Type B pancreatic cell (in vitro differentiated cells): ENCODE measurements at regions not wholly inside any gene's neighbourhood (a gene's known extent, or its start where the extent isn't known, plus 50 kb on each side); places are given as distances from the start of the nearest gene placed in this dataset.

Experiments
- DNase-seq: peaks from one replicate; pipeline ENCODE4 v3.0.0; 2021; ENCODE audit warnings: mixed read lengths; ENCODE audit not compliant: unreplicated experiment; ENCODE audit errors: extremely low spot score
- H3K27ac Mint-ChIP-seq: 2 replicates; pipeline ENCODE4 v1.8.0; 2021; ENCODE audit warnings: mild to moderate bottlenecking, mixed read lengths
- H3K27me3 Mint-ChIP-seq: 2 replicates; pipeline ENCODE4 v1.8.0; 2021; ENCODE audit warnings: mixed read lengths
- H3K36me3 Mint-ChIP-seq: 2 replicates; pipeline ENCODE4 v1.8.0; 2021; ENCODE audit warnings: mixed read lengths
- H3K4me1 Mint-ChIP-seq: one replicate; pipeline ENCODE4 v1.8.0; 2021; ENCODE audit warnings: mixed read lengths; ENCODE audit not compliant: unreplicated experiment
- H3K4me3 Mint-ChIP-seq: 2 replicates; pipeline ENCODE4 v1.8.0; 2021; ENCODE audit warnings: mild to moderate bottlenecking, mixed read lengths
- H3K9me3 Mint-ChIP-seq: 2 replicates; pipeline ENCODE4 v1.8.0; 2021; ENCODE audit warnings: mixed read lengths
- CTCF ChIP-seq: fragments of 200-600 bp; sonication (generic); conservative IDR thresholded peaks from 2 replicates; pipeline ENCODE4 v1.5.0; 2021; ENCODE audit warnings: antibody characterized with exemption, mild to moderate bottlenecking

GRCh38 chr4:141409556-141409955 lies 188.9 kb downstream of the ZNF330 start:
- no peak for DNase-seq
- Mint-ChIP-seq H3K4me1 (no peaks in the 10 kb centered on the region), H3K4me3 (no peak overlapping the region), H3K27me3 (peaks cover 3% of the 10 kb centered on the region), H3K36me3 (no peaks in the 10 kb centered on the region), H3K27ac (no peak overlapping the region), H3K9me3 (no peaks in the 10 kb centered on the region)
- no peak for TF ChIP-seq CTCF

- no peak overlapping the region for H3K27ac Mint-ChIP-seq
- DNase-seq: no peak
- peaks cover 3% of the 10 kb centered on the region for H3K27me3 Mint-ChIP-seq
Measured at GRCh38 chr4:141410839-141411238, 190.1 kb downstream of the ZNF330 start.

DNA sequence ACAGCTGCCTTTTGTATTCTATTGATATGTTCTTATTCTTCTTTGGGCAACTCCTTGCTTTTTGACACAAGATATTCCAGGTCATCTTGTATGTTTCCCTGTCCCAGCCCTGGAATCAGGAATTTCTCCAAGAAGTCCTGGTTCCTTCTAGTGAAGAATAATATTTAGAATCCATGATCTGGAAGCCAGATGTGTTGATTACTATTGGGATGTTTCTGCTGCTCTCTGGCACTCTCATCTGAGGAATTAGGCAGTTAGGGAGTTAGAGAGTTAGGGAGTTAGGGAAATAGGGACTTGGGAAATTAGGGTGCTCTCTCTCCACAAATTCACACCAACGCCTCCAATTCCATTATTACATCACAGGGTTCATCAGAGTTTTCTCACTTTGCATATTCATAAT lies 191.2 kb downstream of the ZNF330 start:
- peaks cover 3% of the 10 kb centered on the region for H3K27me3 Mint-ChIP-seq
- H3K4me3 Mint-ChIP-seq: no peak overlapping the region
- no peak for TF ChIP-seq CTCF
- H3K9me3 Mint-ChIP-seq: no peaks in the 10 kb centered on the region
- no peak overlapping the region for H3K27ac Mint-ChIP-seq
- H3K4me1 Mint-ChIP-seq: no peaks in the 10 kb centered on the region
- DNase-seq: no peak
- no peaks in the 10 kb centered on the region for H3K36me3 Mint-ChIP-seq

More at GRCh38 chr4:141410839-141411238, 190.1 kb downstream of the ZNF330 start:
- H3K4me1 Mint-ChIP-seq: no peaks in the 10 kb centered on the region
- H3K36me3 Mint-ChIP-seq: no peaks in the 10 kb centered on the region
- no peak overlapping the region for H3K4me3 Mint-ChIP-seq
- H3K9me3 Mint-ChIP-seq: no peaks in the 10 kb centered on the region
- TF ChIP-seq CTCF: no peak

- no peak overlapping the region for H3K27ac Mint-ChIP-seq
- no peak for DNase-seq
- no peaks in the 10 kb centered on the region for H3K9me3 Mint-ChIP-seq
- no peaks in the 10 kb centered on the region for H3K4me1 Mint-ChIP-seq
- peaks cover 3% of the 10 kb centered on the region for H3K27me3 Mint-ChIP-seq
- no peak for TF ChIP-seq CTCF
- H3K4me3 Mint-ChIP-seq: no peak overlapping the region
- H3K36me3 Mint-ChIP-seq: no peaks in the 10 kb centered on the region
Measured at GRCh38 chr4:141413366-141413765, 192.7 kb downstream of the ZNF330 start.

DNA sequence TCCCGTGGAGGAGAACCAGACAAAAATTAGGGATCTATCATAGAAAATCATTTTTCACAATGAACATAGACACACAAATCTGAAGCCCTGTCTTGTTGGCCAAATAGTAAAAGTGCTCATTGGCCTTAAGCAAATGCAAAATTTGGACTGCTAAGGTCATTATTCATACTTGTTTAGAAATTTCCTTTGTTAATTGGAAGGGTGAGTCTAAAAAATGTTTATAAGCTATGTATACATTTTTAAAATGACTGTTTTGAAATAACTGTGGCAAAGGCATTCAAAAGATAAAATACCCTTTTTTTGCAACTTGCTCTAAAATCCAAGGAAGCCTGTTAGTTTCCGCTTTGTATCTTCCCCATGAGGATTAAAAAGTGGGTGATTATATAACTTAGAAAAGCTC lies 195.0 kb downstream of the ZNF330 start:
- Mint-ChIP-seq H3K9me3 (no peaks in the 10 kb centered on the region), H3K27me3 (peaks cover 3% of the 10 kb centered on the region), H3K4me1 (no peaks in the 10 kb centered on the region), H3K27ac (no peak overlapping the region), H3K4me3 (no peak overlapping the region), H3K36me3 (no peaks in the 10 kb centered on the region)
- DNase-seq: no peak
- TF ChIP-seq CTCF: no peak

GRCh38 chr4:141416219-141416618 lies 195.5 kb downstream of the ZNF330 start:
- Mint-ChIP-seq H3K36me3 (no peaks in the 10 kb centered on the region), H3K4me1 (no peaks in the 10 kb centered on the region), H3K9me3 (no peaks in the 10 kb centered on the region), H3K27ac (no peak overlapping the region), H3K27me3 (peaks cover 3% of the 10 kb centered on the region), H3K4me3 (no peak overlapping the region)
- DNase-seq: no peak
- no peak for TF ChIP-seq CTCF
